Vagina (tissue), 2 donors: ENCODE measurements at regions not wholly inside any gene's neighbourhood (a gene's known extent, or its start where the extent isn't known, plus 50 kb on each side); places are given as distances from the start of the nearest gene placed in this dataset.

Experiments
- POLR2A ChIP-seq, 2 donors: fragments of 450-650 bp; IDR thresholded peaks; one replicate each; pipeline ENCODE4 v1.6.1; 2017; ENCODE audit warnings: antibody characterized with exemption in 2 of 2, mild to moderate bottlenecking in 2 of 2, moderate library complexity in 2 of 2
- POLR2AphosphoS5 ChIP-seq, 2 donors: sonication (generic); formaldehyde crosslinking; IDR thresholded peaks; one replicate each; pipeline ENCODE4 v1.9.0; 2017; ENCODE audit warnings: antibody characterized with exemption in 2 of 2, mild to moderate bottlenecking in 2 of 2, low read depth in 1 of 2; ENCODE audit not compliant: insufficient read depth in 1 of 2
- TF ChIP-seq, protein P1 (sequence below), 3 experiments: fragments of 450-650 bp in 2 of 3; fragments of 200-600 bp in 1 of 3; sonication (generic) in 1 of 3; IDR thresholded peaks; one replicate each; pipeline ENCODE4 v1.5.1; 2017 to 2019; ENCODE audit warnings: antibody characterized with exemption in 3 of 3, mild to moderate bottlenecking in 2 of 3, moderate library complexity in 2 of 3

GRCh38 chr3:34346656-34347055 is 548.2 kb downstream of the PDCD6IP start:
- TF ChIP-seq POLR2A (IDR thresholded peaks at IDR 0.05) (no peak), POLR2AphosphoS5 (IDR thresholded peaks at IDR 0.05; ENCODE audit: insufficient read depth in 1 of 2, low read depth in 1 of 2) (no peak)
- TF ChIP-seq, protein P1, sequence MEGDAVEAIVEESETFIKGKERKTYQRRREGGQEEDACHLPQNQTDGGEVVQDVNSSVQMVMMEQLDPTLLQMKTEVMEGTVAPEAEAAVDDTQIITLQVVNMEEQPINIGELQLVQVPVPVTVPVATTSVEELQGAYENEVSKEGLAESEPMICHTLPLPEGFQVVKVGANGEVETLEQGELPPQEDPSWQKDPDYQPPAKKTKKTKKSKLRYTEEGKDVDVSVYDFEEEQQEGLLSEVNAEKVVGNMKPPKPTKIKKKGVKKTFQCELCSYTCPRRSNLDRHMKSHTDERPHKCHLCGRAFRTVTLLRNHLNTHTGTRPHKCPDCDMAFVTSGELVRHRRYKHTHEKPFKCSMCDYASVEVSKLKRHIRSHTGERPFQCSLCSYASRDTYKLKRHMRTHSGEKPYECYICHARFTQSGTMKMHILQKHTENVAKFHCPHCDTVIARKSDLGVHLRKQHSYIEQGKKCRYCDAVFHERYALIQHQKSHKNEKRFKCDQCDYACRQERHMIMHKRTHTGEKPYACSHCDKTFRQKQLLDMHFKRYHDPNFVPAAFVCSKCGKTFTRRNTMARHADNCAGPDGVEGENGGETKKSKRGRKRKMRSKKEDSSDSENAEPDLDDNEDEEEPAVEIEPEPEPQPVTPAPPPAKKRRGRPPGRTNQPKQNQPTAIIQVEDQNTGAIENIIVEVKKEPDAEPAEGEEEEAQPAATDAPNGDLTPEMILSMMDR (IDR thresholded peaks at IDR 0.05): no peak
